Pancreas (tissue), 10 donors: ENCODE measurements at regions not wholly inside any gene's neighbourhood (a gene's known extent, or its start where the extent isn't known, plus 50 kb on each side); places are given as distances from the start of the nearest gene placed in this dataset.

Experiments
- ATAC-seq, 4 donors: fragments of 200-7000 bp; cut with Tn5 transposase; one replicate each; pipeline versions ENCODE4 v1.8.0 to v1.9.1; 2020; ENCODE audit warnings: mild to moderate bottlenecking in 4 of 4, moderate library complexity in 4 of 4
- DNase-seq, 6 donors: peaks; one replicate each; pipeline ENCODE4 v3.0.0-alpha.2; 2020
- FAIRE-seq: peaks from 2 replicates; lab custom pipeline; 2012; peaks lifted over from hg19 to GRCh38; lab: Jason Lieb, UNC
- H3K27ac ChIP-seq, 4 donors: fragments of 200-600 bp; sonication (generic); 1 replicate in 3 of 4; 2 replicates in 1 of 4; pipeline versions ENCODE4 v1.5.0 to v1.8.0; 2020
- H3K27me3 ChIP-seq, 4 donors: fragments of 200-600 bp; one replicate each; pipeline ENCODE4 v1.8.0; 2021
- H3K36me3 ChIP-seq, 3 donors: fragments of 200-600 bp; sonication (generic) in 1 of 3; one replicate each; pipeline versions ENCODE4 v1.5.0 to v1.8.0; 2020 to 2021
- H3K4me1 ChIP-seq, 3 donors: fragments of 200-600 bp; one replicate each; pipeline ENCODE4 v1.8.0; 2021
- H3K4me3 ChIP-seq, 4 donors: fragments of 200-600 bp; sonication (generic) in 2 of 4; one replicate each; pipeline versions ENCODE4 v1.5.0 to v1.8.0; 2020 to 2021
- H3K9me3 ChIP-seq, 4 donors: fragments of 200-600 bp; one replicate each; pipeline ENCODE4 v1.8.0; 2021
- WGBS, 2 donors: extraction: QIAGEN DNeasy Blood & Tissue Kit; methylation state at CpG; one replicate each; pipeline ENCODE4 v1.1.7; 2013; 5-methylcytosine and 5-hydroxymethylcytosine counted together
- intact Hi-C, 3 donors: fragments of 100-400 bp; cut with DNase I; formaldehyde crosslinking; loops; one replicate each; pipeline versions ENCODE4 v1.11.1 to v1.14.2; 2022
- TF ChIP-seq, protein P1 (sequence below), 4 donors: fragments of 200-600 bp; sonication (generic) in 3 of 4; IDR thresholded peaks; one replicate each; pipeline versions ENCODE4 v1.5.0 to v1.8.0; 2021; ENCODE audit warnings: antibody characterized with exemption in 4 of 4
- donor health status: healthy with polysubstance abuse.
- donor health status: DM: no; HTN: no; CAD: no; lungs with moderate emphysema.
- donor health status: DM: no; HTN: no; CAD: no.
- donor health status: control.
- donor health status: control.
- donor health status: Bipolar disorder and iron deficiency.
- donor health status: DM: yes; HTN: yes; CAD: no.
- donor health status: DM: no; HTN: no; CAD: no.
- donor health status: DM: no; HTN: no; CAD: no.
- donor health status: DM: yes; HTN: yes; CAD: no.

DNA sequence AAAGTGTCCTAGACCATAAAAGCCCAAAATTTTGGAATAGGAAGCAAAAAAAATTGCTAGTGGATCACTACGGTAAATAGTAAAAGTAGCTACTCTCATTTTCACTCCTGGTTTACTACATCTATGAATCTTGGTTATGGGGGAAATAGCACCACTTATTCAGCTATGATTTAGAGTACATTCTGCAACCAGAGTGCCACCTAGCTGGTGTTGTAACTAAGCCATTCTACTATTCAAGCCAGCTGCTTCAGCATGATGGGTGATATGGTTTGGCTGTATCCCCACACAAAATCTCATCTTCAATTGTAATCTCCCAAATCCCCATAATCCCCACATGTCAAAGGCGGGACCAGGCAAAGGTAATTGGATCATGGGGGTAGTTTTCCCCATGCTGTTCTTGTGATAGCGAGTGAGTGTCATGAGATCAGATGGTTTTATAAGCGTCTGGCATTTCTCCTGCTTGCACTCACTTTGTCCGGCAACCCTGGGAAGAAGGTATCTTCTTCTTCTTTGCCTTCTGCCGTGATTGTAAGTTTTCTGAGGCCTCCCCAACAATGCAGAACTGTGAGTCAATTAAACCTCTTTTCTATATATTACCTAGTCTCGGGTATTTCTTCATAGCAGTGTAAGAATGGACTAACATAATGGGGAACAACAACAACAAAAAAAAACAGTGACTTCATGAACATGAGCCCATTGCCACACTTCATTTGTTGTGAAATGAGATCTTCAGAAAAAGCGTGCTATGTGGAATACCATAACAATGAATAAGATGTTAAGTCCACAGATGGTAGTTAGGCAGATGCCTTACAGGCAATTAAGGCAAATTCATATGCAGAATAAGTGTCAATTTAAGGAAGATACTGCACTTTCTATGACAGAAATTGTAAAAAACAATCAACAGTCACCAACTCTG is 280.1 kb downstream of the PABPC4L start:
- no peaks in the 10 kb centered on the region for H3K27me3 ChIP-seq
- TF ChIP-seq, protein P1, sequence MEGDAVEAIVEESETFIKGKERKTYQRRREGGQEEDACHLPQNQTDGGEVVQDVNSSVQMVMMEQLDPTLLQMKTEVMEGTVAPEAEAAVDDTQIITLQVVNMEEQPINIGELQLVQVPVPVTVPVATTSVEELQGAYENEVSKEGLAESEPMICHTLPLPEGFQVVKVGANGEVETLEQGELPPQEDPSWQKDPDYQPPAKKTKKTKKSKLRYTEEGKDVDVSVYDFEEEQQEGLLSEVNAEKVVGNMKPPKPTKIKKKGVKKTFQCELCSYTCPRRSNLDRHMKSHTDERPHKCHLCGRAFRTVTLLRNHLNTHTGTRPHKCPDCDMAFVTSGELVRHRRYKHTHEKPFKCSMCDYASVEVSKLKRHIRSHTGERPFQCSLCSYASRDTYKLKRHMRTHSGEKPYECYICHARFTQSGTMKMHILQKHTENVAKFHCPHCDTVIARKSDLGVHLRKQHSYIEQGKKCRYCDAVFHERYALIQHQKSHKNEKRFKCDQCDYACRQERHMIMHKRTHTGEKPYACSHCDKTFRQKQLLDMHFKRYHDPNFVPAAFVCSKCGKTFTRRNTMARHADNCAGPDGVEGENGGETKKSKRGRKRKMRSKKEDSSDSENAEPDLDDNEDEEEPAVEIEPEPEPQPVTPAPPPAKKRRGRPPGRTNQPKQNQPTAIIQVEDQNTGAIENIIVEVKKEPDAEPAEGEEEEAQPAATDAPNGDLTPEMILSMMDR (IDR thresholded peaks at IDR 0.05) = no peak
- H3K4me1 ChIP-seq = no peaks in the 10 kb centered on the region
- ATAC-seq (no peak), DNase-seq (no peak), FAIRE-seq (no peak)
- no peaks in the 10 kb centered on the region for H3K36me3 ChIP-seq
- 62 to 71% methylated on average over 8 of the region's 8 CpGs for WGBS, 2 donors
- H3K27ac ChIP-seq = no peak overlapping the region
- no peak overlapping the region for H3K4me3 ChIP-seq
- no peaks in the 10 kb centered on the region for H3K9me3 ChIP-seq
- intact Hi-C loops = no loop called here

DNA sequence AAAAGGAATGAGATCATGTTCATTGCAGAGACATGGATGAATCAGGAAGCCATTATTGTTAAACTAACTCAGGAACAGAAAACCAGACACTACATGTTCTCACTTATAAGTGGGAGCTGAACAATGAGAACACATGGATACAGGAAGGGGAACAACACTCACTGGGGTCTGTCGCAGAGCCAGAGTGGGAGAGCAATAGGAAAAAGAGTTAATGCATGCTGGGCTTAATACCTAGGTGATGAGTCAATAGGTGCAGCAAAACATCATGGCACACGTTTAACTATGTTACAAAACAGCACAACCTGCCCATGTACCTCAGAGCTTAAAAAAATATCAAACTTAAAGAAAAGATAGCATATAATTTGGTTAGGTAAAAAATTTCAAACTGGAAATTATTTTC is 281.4 kb downstream of the PABPC4L start:
- H3K4me3 ChIP-seq = no peak overlapping the region
- H3K27me3 ChIP-seq = no peaks in the 10 kb centered on the region
- FAIRE-seq (no peak), ATAC-seq (no peak), DNase-seq (no peak)
- no peak overlapping the region for H3K27ac ChIP-seq
- intact Hi-C loops = no loop called here
- TF ChIP-seq, protein P1 (IDR thresholded peaks at IDR 0.05) = no peak
- H3K36me3 ChIP-seq = no peaks in the 10 kb centered on the region
- no peaks in the 10 kb centered on the region for H3K4me1 ChIP-seq
- no peaks in the 10 kb centered on the region for H3K9me3 ChIP-seq
- 69 to 71% methylated on average over 2 of the region's 2 CpGs for WGBS, 2 donors

DNA sequence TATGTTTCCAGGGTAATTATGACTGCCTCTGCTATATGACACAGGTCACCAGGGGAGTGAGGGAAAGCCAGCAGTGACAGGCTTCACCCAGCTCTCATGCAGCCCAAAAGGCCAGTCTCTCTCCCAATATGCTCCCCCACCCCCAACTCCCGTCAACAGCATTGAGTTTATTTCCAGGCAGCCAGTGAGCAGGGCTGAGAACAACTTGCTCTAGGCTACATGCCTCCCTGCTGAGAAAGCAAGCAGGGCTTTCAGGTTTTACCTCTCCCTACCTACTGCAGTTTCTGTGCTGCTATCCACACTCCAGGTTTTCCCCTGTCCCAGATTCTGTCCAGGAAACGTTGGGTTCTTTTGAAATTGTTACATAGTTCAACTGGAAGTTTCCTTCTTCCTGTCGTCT is 291.4 kb downstream of the PABPC4L start:
- FAIRE-seq = no peak
- no peak for ATAC-seq

DNA sequence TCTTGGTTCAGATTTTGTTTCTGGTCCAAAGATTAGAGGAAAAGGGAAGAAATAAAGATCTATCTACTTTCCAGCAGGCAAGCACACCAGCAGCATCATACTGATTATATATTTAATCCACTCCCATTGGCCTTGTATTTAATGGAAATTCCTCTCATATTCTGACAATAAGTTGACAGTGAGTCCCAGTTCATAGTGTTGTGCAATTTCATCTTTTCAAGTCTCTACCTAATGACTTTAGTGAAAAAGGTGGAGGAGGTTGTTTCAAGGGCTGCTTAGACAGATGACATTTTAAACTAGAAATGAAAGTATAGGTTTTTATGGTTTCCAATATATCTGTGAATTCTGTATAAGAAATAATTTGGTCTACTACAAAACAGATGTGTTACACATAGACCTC is 298.6 kb downstream of the PABPC4L start:
- Histone ChIP-seq H3K27me3 (no peaks in the 10 kb centered on the region), H3K4me3 (no peak overlapping the region), H3K27ac (no peak overlapping the region), H3K9me3 (no peaks in the 10 kb centered on the region), H3K4me1 (no peaks in the 10 kb centered on the region), H3K36me3 (no peaks in the 10 kb centered on the region)
- FAIRE-seq = no peak
- TF ChIP-seq, protein P1 (IDR thresholded peaks at IDR 0.05) = no peak
- DNase-seq = no peak
- intact Hi-C loops = no loop called here
- no peak for ATAC-seq

More for the DNA sequence above, 291.4 kb downstream of the PABPC4L start:
- WGBS, 2 donors = 33 to 39% methylated on average over 3 of the region's 3 CpGs
- no peak overlapping the region for H3K27ac ChIP-seq
- H3K4me3 ChIP-seq = no peak overlapping the region
- DNase-seq = no peak
- intact Hi-C loops = no loop called here
- no peaks in the 10 kb centered on the region for H3K9me3 ChIP-seq
- H3K27me3 ChIP-seq = no peaks in the 10 kb centered on the region
- no peaks in the 10 kb centered on the region for H3K36me3 ChIP-seq
- TF ChIP-seq, protein P1 (IDR thresholded peaks at IDR 0.05) = no peak
- H3K4me1 ChIP-seq = no peaks in the 10 kb centered on the region

DNA sequence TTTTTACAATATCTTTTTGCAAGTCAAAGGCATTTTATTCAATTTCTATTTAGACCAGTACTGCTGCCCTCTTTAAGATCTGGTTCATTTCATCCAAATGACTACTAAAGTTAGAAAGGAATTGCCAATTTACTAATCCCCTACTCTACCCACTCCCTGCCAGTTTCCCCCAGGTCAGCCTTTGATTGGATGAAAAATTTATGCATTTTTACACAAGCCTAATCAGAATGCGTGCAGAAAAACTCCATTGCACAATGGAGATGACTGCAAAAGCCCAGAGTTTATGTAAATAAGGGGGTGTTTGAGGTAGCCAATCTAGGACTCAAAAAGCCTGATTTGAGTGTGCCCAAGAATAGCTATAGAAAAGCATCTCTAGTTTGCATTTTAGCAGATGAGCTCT is 310.6 kb downstream of the PABPC4L start:
- 41 to 63% methylated on average over 1 of the region's 1 CpG for WGBS, 2 donors
- Histone ChIP-seq H3K4me3 (no peak overlapping the region), H3K9me3 (no peaks in the 10 kb centered on the region), H3K27me3 (no peaks in the 10 kb centered on the region), H3K36me3 (no peaks in the 10 kb centered on the region), H3K27ac (no peak overlapping the region), H3K4me1 (no peaks in the 10 kb centered on the region)
- intact Hi-C loops = no loop called here
- DNase-seq (no peak), ATAC-seq (no peak), FAIRE-seq (no peak)
- TF ChIP-seq, protein P1 (IDR thresholded peaks at IDR 0.05) = no peak
